DMS 273 treated with DMSO at 0.1 percent for 48 hours (cell line): ENCODE measurements at regions not wholly inside any gene's neighbourhood (a gene's known extent, or its start where the extent isn't known, plus 50 kb on each side); places are given as distances from the start of the nearest gene placed in this dataset.
"Not testable (repeated sequence)": the region's sequence is repeated elsewhere in the genome, so short reads cannot be mapped to it uniquely, and the experiment has no call there.

Experiments used
- DNase-seq: peaks from one replicate; lab custom pipeline; 2025; lab: John Stamatoyannopoulos, UW

DNA sequence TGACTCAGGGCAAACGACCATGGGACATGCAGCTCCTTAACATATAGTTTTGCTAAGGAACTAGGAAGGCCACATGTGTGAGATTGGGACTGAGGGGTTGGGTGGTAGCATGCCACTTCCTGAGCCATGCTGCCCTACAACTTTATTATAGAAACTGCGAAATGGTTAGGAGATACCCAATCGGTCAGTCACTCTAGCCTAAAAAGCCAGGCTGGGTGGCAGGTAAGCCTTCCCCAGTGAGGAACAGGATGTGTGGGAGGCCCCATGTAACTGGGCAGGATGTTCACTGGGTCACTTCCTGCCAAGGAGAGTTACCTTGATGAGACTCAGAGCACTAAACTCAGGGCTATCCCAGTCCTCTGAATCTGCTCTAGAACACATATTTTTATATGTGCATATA lies 123.5 kb downstream of the MAP3K7 start:
- DNase-seq, result no peak

- DNase-seq, result no peak
Measured at GRCh38 chr6:90462102-90462501, 124.8 kb downstream of the MAP3K7 start.

DNA sequence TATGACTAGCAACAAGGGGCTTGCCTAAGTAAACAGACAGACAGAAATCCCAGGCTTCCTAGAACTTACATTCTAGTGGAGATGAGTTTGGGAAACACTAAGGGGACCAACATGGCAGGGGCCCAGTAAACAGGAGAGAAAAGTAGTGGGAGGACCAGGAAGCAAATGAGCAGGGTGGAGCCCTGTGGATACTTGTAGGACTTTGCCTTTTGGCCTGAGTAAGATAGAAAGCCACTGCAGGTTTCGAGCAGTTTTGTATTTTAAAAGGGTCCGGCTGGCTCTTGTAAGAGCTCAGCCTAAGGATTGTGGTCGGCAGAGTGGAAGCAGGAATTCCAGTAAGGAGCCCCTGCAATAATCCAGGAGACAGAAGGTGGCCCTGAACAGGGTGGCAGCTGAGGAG lies 125.5 kb downstream of the MAP3K7 start:
- no peak for DNase-seq

GRCh38 chr6:90460051-90460450 lies 126.8 kb downstream of the MAP3K7 start:
- no peak for DNase-seq

DNA sequence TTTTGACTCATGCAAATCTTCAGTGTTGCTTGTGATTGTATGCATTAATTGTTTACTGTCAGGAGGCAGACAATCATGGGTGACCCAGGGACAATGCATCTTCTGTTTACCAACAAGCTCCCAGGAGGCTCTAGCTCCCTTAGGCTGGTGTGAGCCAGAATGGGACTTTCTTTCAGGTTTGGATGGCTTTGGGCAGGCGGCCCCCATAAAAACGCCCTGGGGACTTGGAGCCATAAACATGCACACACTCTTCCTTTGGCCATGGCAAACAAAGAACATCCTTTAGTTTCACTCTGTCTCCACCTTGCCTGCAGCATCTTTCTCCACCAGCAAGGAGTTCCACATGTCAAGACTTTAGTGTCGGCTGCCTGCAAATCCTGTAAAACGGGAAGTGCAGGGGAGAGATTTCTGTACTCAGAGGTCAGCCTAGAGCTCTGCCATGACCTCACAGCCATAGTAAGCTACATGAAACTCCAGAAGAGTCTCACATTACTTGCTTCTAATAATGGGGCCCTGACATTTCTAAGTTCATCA lies 127.6 kb downstream of the MAP3K7 start:
- no peak for DNase-seq

DNA sequence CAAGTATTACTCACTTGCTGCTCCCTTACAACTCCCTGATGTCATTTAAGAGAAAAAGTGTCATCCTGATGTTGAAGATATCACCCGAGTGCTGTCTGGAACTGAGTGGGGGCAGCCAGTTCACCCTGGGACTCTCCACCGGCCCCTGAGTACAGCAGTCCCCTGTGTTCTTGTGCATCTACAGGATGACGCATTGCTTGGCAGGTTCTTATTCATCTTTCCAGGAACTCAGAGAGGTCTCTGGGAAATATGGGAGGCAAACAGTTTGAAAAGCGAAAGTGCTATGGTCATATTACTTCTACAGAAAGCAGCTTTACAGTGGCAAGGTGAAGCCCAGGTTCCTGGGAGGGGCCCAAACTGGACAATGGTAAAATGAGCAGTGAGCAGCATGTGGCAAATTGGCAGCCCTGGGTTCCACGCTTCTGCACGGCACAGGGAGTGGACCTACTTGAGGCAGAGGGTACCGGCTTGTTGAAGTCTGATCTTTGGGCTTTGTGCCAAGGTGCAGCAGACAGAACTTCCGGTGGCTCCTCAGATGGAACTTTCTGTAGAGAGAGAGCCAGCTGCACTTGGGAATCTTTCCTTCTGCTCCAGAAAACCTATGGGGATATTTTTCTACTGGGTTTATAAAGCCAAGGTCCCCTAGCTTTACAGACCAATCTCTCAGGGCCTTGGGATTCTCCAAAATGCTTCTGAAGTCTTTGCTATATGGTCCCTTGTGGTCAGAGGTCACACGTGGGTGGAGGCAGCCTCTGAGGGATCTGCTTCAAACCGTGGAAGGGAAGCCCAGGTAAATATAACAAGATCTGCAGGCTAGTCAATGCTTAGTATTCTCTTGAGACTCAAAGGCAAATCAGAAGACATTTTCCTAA lies 128.3 kb downstream of the MAP3K7 start:
- DNase-seq, result no peak

- DNase-seq, result no peak
Measured at GRCh38 chr6:90457867-90458259, 129.0 kb downstream of the MAP3K7 start.

DNA sequence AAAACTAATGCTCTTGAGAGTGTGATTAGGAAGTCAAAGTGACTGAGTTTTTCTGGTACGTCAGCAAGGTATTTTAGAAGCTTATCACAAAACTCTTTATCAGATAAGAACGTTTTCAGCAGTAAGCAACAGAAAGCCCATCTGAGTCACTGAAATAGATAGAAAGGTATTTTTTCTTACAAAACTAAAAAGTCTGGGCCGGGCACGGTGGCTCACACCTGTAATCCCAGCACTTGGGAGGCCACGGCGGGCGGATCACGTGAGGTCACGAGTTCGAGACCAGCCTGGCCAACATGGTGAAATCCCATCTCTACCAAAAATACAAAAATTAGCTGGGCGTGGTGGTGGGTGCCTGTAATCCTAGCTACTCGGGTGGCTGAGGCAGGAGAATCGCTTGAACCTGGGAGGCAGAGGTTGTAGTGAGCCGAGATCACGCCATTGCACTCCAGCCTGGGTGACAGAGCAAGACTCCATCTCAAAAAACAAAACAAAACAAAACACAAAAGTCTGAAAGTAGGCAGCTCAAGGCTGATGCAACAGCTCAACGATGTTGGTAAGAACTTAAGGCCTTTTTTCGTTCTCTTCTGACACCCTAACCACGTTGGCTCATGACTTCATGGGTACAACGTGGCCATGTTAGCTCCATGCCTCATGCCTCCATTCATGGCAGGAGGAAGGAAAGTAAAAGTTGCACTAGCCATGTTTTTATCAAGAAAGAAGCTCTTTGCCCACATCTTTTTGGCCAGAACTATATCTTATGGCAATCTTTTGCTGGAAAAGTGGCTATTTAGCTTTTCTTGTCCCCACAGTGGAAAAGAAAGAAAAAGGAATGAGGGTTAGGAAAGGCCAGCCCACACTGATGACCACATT lies 129.6 kb downstream of the MAP3K7 start:
- not testable (repeated sequence) for DNase-seq

GRCh38 chr6:90456001-90456400 lies 130.9 kb downstream of the MAP3K7 start:
- no peak for DNase-seq

GRCh38 chr6:90454836-90455427 lies 131.9 kb downstream of the MAP3K7 start:
- DNase-seq, result no peak

DNA sequence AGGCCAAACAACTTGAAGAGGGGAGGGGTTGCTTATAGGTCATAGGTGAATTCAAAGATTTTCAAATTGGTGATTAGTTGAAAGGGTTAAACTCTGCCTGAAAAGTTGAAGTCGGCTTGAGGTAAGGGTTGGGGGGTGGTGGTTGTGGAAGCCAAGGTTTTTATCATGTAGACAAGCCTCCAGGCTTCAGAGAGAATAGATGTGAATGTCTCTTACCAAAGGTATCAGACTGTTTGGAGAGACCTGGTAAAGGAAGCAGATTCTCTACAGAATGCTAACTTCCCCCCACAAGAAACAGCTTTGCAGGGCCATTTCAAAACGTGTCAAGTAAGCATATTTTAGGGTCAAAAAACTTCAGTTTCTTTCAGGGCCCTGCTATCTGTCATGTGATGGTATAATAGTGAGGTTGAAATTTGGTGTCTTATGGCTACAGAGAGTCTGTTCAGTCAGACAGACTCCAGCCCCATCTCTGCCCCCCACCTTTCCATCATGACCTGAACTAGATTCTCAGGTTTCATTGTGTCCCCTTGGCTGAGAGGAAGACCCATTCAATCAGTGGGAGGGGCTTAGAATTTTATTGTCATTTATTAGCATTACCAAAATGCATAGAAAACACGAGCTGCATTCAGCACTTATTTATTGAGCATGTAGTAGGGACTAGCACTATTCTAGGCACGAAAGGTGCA lies 136.5 kb downstream of the MAP3K7 start:
- no peak for DNase-seq

DNA sequence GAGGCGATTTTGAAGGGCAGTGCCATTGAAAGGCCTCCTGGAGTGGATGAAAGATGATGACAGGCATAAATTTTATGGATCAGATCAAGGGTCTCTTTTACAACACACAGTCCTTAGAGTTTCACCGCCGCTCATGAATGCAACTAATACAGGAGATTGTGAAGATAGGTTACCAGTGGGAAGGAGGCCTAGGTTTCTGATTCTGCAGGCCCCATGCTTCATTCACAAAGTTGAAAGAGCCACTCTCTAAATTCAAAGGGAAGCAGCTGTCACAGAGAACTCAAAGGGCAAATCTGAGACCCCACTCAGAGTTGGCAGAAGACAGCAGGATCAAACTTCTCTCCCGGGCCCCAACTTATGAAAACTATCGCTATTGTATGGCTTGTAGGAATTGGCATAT lies 137.6 kb downstream of the MAP3K7 start:
- DNase-seq, result no peak

DNA sequence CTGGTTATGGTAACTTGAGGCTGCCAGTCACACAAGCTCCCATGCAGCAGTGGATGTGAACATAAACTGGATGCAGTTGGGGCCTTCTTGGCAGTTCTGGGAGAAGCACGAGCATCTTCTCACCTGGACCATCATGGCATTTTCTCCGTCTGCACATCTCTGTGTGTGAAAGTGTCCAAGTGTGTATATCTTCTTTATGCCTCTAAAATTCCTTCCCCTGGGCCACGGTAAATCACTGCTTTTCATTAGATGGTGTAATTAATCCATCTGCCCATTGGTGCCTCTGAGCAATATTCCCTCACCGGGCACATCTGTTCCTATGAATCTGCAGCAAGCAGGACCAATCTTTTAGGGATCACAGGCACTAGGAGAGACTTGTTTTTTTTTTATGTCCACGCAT lies 138.0 kb downstream of the MAP3K7 start:
- DNase-seq, result peak; percentile 51

DNA sequence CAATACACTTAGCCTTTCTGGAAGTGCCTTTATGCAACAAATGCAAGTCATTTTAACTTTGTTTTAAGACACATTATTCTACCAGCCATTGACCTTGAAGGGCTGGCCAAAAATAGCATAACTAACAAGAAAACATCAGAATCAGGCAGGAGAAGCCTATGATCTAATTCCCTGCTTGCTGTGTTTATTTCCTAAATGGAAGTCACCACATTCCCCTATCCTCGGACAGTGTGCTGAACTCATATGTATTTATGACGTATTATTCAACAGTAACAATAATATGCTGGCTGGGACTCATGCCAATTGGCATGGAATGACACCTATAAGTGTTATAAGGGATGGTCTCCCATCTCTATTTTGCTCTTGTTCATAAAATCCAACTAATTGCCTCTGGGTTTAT lies 140.7 kb downstream of the MAP3K7 start:
- no peak for DNase-seq

- DNase-seq, result no peak
Measured at GRCh38 chr6:90445533-90446108, 141.3 kb downstream of the MAP3K7 start.

DNA sequence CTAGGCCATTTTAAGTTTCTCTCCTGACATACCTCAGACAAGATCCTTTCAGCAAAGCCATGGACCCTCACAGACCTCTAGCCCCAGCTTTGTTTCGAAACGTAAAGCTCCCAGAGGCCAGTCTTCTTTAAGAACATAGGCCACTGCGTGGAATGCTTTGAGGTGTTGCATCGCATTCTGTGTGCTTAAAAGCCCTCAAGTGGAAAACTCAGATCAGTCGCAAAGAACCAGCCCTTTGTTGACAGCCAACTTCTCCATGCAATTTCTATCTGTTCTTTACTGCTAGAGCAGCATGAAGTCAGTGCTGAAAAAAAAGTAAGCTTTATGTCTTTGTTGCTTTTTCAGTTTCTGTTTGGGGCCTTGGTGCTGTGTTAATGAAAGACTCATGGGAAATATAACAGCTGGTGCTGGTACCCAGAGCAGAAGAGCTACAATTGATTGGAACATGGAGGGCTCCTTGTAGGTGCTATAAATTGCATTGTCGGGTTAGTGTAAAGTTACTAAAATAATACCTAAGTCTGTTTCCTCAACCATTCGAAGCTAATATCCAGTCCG lies 142.6 kb downstream of the MAP3K7 start:
- no peak for DNase-seq

- no peak for DNase-seq
Measured at GRCh38 chr6:90442366-90442765, 144.5 kb downstream of the MAP3K7 start.

DNA sequence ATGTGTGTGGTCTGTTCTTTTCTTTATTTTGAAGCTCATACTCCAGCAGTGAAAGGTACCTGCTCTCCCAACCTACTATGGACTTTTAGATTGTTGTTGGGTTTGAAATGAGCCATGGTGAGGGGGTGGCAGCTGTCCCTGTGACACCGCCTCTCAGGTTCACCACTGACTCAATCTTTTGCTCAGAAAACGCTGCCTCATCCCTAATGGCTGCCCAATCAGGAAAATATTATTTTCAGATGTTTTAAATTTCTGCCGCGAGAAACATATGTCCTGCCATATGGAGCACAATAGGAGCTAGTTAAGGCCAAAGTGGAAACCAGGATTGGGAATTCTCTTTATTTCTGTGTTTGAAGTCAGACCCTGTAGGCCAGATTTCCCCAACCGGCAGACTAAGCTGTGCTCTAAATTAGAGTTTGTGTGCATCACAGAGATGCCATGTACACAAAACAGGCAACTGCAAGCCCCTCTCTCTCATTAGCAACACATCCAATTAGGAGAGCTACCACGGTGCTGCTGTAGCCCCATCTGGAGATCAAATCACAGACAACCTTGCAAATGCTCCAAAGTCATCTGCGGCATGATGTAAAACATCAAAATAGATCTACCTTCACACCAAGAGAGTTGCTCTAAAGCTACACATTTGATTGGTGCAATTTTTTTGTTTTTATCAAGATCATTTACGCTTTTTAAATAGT lies 144.1 kb upstream of the BACH2 start:
- DNase-seq, result peak; percentile 78

DNA sequence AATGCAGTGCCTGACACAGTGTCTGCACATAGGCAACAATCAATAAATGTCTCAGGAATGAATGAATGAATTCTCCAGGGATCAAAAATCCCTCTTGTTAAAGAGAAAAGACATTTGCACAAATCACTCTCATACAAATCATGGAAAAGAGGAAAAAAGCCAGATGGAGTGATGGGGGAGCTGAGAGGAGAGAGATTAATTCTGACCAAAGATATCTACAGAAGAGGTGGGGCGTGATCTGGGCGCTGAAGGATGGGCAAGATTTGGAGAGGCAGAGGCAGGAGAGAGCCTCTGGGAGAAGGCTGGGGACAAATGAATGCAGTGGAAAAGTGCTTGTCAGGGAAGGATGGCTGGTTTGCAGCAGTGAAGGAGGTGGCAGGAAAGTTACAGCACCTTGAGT lies 142.9 kb upstream of the BACH2 start:
- DNase-seq, result no peak

DNA sequence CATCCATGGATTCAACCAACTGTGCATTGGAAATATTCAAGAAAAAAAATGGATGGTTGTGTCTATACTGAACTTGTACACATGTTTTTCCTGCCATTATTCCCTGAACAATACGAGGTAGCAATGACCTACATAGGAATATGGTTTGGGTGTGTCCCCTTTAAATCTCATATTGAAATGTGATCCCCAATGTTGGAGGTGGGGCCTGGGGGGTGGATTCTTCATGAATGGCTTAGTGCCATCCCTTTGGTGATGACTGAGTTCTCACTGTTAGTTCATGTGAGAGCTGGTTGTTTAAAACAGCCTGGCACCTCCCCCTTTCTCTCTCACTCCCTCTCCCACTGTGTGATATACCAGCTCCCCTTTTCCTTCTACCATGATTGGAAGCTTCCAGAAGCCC lies 139.8 kb upstream of the BACH2 start:
- DNase-seq, result no peak
